Lower lobe of right lung (tissue), 2 donors: ENCODE measurements at regions not wholly inside any gene's neighbourhood (a gene's known extent, or its start where the extent isn't known, plus 50 kb on each side); places are given as distances from the start of the nearest gene placed in this dataset.

Source experiments
- ATAC-seq, 2 donors: fragments of 200-7000 bp; cut with Tn5 transposase; one replicate each; pipeline ENCODE4 v1.9.1; 2020 to 2022; ENCODE audit warnings: mild to moderate bottlenecking in 2 of 2, moderate library complexity in 2 of 2
- DNase-seq: peaks from one replicate; pipeline ENCODE4 v3.0.0-alpha.2; 2020
- H3K27ac ChIP-seq: fragments of 200-600 bp; one replicate; pipeline ENCODE4 v1.8.0; 2022
- H3K27me3 ChIP-seq: fragments of 200-600 bp; one replicate; pipeline ENCODE4 v1.8.0; 2022; ENCODE audit warnings: low read depth
- H3K36me3 ChIP-seq: fragments of 200-600 bp; one replicate; pipeline ENCODE4 v1.8.0; 2022; ENCODE audit warnings: mild to moderate bottlenecking
- H3K4me1 ChIP-seq: fragments of 200-600 bp; one replicate; pipeline ENCODE4 v1.8.0; 2022
- H3K4me3 ChIP-seq: fragments of 200-600 bp; one replicate; pipeline ENCODE4 v1.8.0; 2022; ENCODE audit warnings: mild to moderate bottlenecking
- H3K9me3 ChIP-seq: fragments of 200-600 bp; one replicate; pipeline ENCODE4 v1.8.0; 2022
- intact Hi-C: fragments of 100-400 bp; cut with DNase I; formaldehyde crosslinking; loops from one replicate; pipeline ENCODE4 v1.11.0; 2022
- TF ChIP-seq, protein P1 (sequence below): fragments of 200-600 bp; IDR thresholded peaks from one replicate; pipeline ENCODE4 v1.8.0; 2022; ENCODE audit warnings: antibody characterized with exemption, mild to moderate bottlenecking
- donor health status: DM: no; HTN: yes; CAD: no; lungs with severe emphysema.

DNA sequence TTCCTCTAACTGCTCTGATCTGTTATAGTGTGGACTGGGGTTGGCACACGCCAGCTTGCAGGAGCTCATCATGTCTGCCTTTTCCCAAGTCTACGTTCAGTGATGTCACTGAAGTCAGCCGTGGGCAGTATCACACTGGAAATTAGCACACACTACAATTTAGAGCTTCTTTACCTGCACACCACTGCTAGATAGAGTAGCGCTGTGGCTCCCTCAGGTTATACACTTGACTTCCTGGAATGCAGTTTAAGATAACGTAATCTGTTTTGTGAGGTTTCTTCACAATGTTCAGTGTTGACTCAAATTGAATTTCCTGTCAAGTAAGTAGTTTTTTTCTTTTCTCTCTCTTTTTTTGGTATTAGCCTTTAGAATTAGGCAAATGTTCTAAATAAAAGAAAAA is 487.2 kb downstream of the DCDC2C start:
- Histone ChIP-seq H3K27me3 (no peaks in the 10 kb centered on the region), H3K4me1 (no peaks in the 10 kb centered on the region), H3K9me3 (no peaks in the 10 kb centered on the region), H3K36me3 (no peaks in the 10 kb centered on the region), H3K4me3 (no peak overlapping the region), H3K27ac (no peak overlapping the region)
- intact Hi-C loops = no loop called here
- DNase-seq (no peak), ATAC-seq (peak; percentile 35 to 45)
- TF ChIP-seq, protein P1, sequence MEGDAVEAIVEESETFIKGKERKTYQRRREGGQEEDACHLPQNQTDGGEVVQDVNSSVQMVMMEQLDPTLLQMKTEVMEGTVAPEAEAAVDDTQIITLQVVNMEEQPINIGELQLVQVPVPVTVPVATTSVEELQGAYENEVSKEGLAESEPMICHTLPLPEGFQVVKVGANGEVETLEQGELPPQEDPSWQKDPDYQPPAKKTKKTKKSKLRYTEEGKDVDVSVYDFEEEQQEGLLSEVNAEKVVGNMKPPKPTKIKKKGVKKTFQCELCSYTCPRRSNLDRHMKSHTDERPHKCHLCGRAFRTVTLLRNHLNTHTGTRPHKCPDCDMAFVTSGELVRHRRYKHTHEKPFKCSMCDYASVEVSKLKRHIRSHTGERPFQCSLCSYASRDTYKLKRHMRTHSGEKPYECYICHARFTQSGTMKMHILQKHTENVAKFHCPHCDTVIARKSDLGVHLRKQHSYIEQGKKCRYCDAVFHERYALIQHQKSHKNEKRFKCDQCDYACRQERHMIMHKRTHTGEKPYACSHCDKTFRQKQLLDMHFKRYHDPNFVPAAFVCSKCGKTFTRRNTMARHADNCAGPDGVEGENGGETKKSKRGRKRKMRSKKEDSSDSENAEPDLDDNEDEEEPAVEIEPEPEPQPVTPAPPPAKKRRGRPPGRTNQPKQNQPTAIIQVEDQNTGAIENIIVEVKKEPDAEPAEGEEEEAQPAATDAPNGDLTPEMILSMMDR = no peak

DNA sequence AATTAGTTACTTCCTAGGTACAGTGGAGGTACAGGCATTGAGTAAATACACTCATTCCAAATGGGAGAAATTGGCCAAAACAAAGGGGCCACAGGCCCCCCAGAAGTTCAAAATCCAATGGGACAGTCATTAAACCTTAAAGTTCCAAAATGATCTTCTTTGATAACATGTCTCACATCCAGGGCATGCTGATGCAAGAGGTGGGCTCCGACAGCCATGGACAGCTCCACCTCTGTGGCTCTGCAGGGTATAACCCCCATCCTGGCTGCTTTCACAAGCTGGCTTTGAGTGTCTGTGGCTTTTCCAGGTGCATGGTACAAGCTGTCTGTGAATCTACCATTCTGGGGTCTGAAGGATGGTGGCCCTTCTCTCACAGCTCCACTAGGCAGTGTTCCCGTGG is 488.7 kb downstream of the DCDC2C start:
- ATAC-seq (no peak), DNase-seq (no peak)
- H3K27me3 ChIP-seq = no peaks in the 10 kb centered on the region
- intact Hi-C loops = no loop called here
- H3K36me3 ChIP-seq = no peaks in the 10 kb centered on the region
- H3K4me3 ChIP-seq = no peak overlapping the region
- TF ChIP-seq, protein P1 = no peak
- H3K4me1 ChIP-seq = no peaks in the 10 kb centered on the region
- no peaks in the 10 kb centered on the region for H3K9me3 ChIP-seq
- H3K27ac ChIP-seq = no peak overlapping the region

DNA sequence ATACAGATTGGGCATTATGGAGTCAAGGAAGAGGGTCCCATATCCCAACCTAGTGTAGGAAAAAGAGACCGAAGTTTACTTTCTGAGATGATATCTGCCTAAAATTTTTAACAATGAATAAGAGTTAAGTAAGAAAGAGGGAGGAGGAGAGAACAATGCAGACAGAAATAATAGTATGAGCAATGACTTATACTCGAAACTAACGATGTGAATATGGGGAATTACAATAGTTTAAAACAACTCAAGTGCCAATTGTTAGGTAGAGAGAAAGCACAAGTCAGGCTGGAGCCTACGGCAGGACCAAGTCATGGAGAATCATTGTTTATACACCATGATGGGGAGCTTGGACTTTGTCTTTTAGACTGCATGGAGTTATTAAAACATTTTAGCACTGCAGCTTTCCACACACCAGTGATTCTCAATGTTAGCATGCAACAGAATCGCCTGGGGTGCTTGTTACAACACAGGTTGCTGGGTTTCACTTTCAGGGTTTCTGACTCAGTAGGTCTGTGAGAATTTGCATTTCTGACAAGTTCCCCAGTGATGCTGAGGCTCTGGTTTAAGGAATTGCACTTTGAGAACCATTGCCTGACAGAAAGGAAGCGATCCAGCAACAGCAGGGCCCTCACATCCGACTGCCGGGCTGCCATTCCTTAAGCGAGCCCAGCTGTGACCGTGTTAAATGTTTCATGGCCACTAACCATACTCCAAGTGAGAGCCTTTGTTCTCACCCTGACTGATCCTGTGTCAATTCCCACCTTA is 511.2 kb downstream of the DCDC2C start:
- no peak overlapping the region for H3K27ac ChIP-seq
- no peaks in the 10 kb centered on the region for H3K36me3 ChIP-seq
- H3K27me3 ChIP-seq = no peaks in the 10 kb centered on the region
- intact Hi-C loops = no loop called here
- no peaks in the 10 kb centered on the region for H3K9me3 ChIP-seq
- H3K4me3 ChIP-seq = no peak overlapping the region
- H3K4me1 ChIP-seq = no peaks in the 10 kb centered on the region
- TF ChIP-seq, protein P1 = no peak
- DNase-seq = no peak
- no peak for ATAC-seq

DNA sequence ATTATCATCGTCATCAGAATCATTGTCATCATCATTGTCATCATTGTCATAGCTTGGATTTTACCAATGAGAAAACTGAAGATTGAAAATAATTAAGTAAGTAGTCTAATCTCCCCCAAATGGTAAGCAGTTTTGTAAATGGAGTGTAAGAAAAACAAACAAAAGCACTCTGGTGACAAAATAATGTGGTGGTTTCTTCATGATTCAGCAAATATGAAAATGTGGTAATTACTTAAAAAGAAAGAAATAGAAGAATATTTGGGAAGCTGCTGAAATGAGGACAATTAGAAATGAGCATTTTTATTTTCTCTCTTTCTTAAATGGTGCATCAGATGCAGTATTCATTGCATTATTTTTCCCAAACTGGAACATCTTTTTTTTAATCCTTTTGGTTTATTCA is 514.4 kb downstream of the DCDC2C start:
- H3K4me3 ChIP-seq = no peak overlapping the region
- ATAC-seq (no peak), DNase-seq (no peak)
- H3K4me1 ChIP-seq = no peaks in the 10 kb centered on the region
- H3K9me3 ChIP-seq = no peaks in the 10 kb centered on the region
- H3K27me3 ChIP-seq = no peaks in the 10 kb centered on the region
- no peak overlapping the region for H3K27ac ChIP-seq
- no peaks in the 10 kb centered on the region for H3K36me3 ChIP-seq
- intact Hi-C loops = no loop called here
- TF ChIP-seq, protein P1 = no peak

DNA sequence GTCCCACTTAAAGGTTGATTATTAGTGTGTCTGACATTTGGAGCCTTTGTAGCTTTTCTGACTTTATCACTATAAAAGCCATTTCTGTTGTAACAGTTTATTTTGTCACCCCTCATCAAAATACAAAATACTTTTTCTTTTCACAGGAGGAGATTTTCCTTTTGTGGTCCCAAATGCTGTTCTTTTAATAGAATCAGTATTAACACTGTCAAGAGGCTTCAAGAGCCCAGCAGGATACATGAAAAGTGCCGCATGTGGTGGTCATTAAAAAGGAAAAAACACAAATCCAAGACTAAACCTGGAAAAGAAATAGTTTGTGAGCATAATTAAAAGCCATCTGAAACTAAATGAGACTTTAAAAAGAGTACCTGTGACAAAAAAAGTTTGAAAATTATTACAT is 515.7 kb downstream of the DCDC2C start:
- TF ChIP-seq, protein P1 = no peak
- Histone ChIP-seq H3K4me3 (no peak overlapping the region), H3K36me3 (no peaks in the 10 kb centered on the region), H3K27ac (no peak overlapping the region), H3K4me1 (no peaks in the 10 kb centered on the region), H3K9me3 (no peaks in the 10 kb centered on the region), H3K27me3 (no peaks in the 10 kb centered on the region)
- no peak for DNase-seq
- intact Hi-C loops = no loop called here
- ATAC-seq = no peak
